ENCODE measurements at regions not wholly inside any gene's neighbourhood (a gene's known extent, or its start where the extent isn't known, plus 50 kb on each side); places are given as distances from the start of the nearest gene placed in this dataset.

GRCh38 chr3:59535791-59536221 lies 486.0 kb upstream of the CFAP20DC start:
- POLR2A ChIA-PET (ENCODE audit: low non-redundant PET) = no interaction called here
- H3K27ac ChIP-seq (ENCODE audit: low read depth, low read length, poor library complexity, severe bottlenecking) = no peak overlapping the region

GRCh38 chr3:59531994-59532393 lies 482.2 kb upstream of the CFAP20DC start:
- H3K36me3 ChIP-seq (ENCODE audit: insufficient read depth, low read length, poor library complexity, severe bottlenecking) = no peaks in the 10 kb centered on the region
- intact Hi-C loops (cut with micrococcal nuclease; ENCODE audit: unreplicated experiment) = no loop called here
- POLR2A ChIA-PET (ENCODE audit: low non-redundant PET) = no interaction called here
- H3K4me3 ChIP-seq (ENCODE audit: low read depth, low read length, poor library complexity, severe bottlenecking) = no peak overlapping the region
- no peaks in the 10 kb centered on the region for H3K27me3 ChIP-seq (replicated peaks; ENCODE audit: insufficient read depth, low read depth, low read length, poor library complexity)
- no TSS peak for BruUV-seq (replicated peaks)
- H3K9me3 ChIP-seq (ENCODE audit: low read depth, low read length, poor library complexity, severe bottlenecking) = no peaks in the 10 kb centered on the region
- no peak for TF ChIP-seq EZH2 (IDR thresholded peaks at IDR 0.05; ENCODE audit: borderline replicate concordance, low read depth, low read length, poor library complexity, severe bottlenecking)
- TF ChIP-seq CTCF (conservative IDR thresholded peaks at IDR 0.05; ENCODE audit: low read depth, low read length) = no peak
- CTCF ChIA-PET = no interaction called here
- H3K4me1 ChIP-seq (ENCODE audit: insufficient read depth, low read length, poor library complexity, severe bottlenecking) = no peaks in the 10 kb centered on the region
- no peak overlapping the region for H3K27ac ChIP-seq (ENCODE audit: low read depth, low read length, poor library complexity, severe bottlenecking)
- no peak for DNase-seq (ENCODE audit: low spot score)

More at GRCh38 chr3:59535791-59536221, 486.0 kb upstream of the CFAP20DC start:
- BruUV-seq (replicated peaks) = no TSS peak
- CTCF ChIA-PET = no interaction called here
- Histone ChIP-seq H3K4me1 (ENCODE audit: insufficient read depth, low read length, poor library complexity, severe bottlenecking) (no peaks in the 10 kb centered on the region), H3K36me3 (ENCODE audit: insufficient read depth, low read length, poor library complexity, severe bottlenecking) (no peaks in the 10 kb centered on the region), H3K27me3 (replicated peaks; ENCODE audit: insufficient read depth, low read depth, low read length, poor library complexity) (no peaks in the 10 kb centered on the region), H3K4me3 (ENCODE audit: low read depth, low read length, poor library complexity, severe bottlenecking) (no peak overlapping the region), H3K9me3 (ENCODE audit: low read depth, low read length, poor library complexity, severe bottlenecking) (no peaks in the 10 kb centered on the region)
- DNase-seq (ENCODE audit: low spot score) = no peak
- no peak for TF ChIP-seq EZH2 (IDR thresholded peaks at IDR 0.05; ENCODE audit: borderline replicate concordance, low read depth, low read length, poor library complexity, severe bottlenecking)
- TF ChIP-seq CTCF (conservative IDR thresholded peaks at IDR 0.05; ENCODE audit: low read depth, low read length) = no peak
- intact Hi-C loops (cut with micrococcal nuclease; ENCODE audit: unreplicated experiment) = no loop called here

GRCh38 chr3:59531066-59531745 lies 481.4 kb upstream of the CFAP20DC start:
- intact Hi-C loops (cut with micrococcal nuclease; ENCODE audit: unreplicated experiment) = no loop called here
- TF ChIP-seq CTCF (conservative IDR thresholded peaks at IDR 0.05; ENCODE audit: low read depth, low read length) (no peak), EZH2 (IDR thresholded peaks at IDR 0.05; ENCODE audit: borderline replicate concordance, low read depth, low read length, poor library complexity, severe bottlenecking) (no peak)
- Histone ChIP-seq H3K9me3 (ENCODE audit: low read depth, low read length, poor library complexity, severe bottlenecking) (no peaks in the 10 kb centered on the region), H3K4me1 (ENCODE audit: insufficient read depth, low read length, poor library complexity, severe bottlenecking) (no peaks in the 10 kb centered on the region), H3K27ac (ENCODE audit: low read depth, low read length, poor library complexity, severe bottlenecking) (no peak overlapping the region), H3K36me3 (ENCODE audit: insufficient read depth, low read length, poor library complexity, severe bottlenecking) (no peaks in the 10 kb centered on the region), H3K27me3 (replicated peaks; ENCODE audit: insufficient read depth, low read depth, low read length, poor library complexity) (no peaks in the 10 kb centered on the region), H3K4me3 (ENCODE audit: low read depth, low read length, poor library complexity, severe bottlenecking) (no peak overlapping the region)
- DNase-seq (ENCODE audit: low spot score) = peak; percentile 3
- CTCF ChIA-PET = no interaction called here
- POLR2A ChIA-PET (ENCODE audit: low non-redundant PET) = no interaction called here
- BruUV-seq (replicated peaks) = no TSS peak
